GM18868 (cell line): ENCODE measurements at regions not wholly inside any gene's neighbourhood (a gene's known extent, or its start where the extent isn't known, plus 50 kb on each side); places are given as distances from the start of the nearest gene placed in this dataset.
"Not testable (repeated sequence)": the region's sequence is repeated elsewhere in the genome, so short reads cannot be mapped to it uniquely, and the experiment has no call there.

Source experiments
- ATAC-seq: cut with Tn5 transposase; IDR thresholded peaks from one replicate; pipeline ENCODE4 v1.9.1; 2021; ENCODE audit warnings: mild to moderate bottlenecking, moderate library complexity; ENCODE audit not compliant: unreplicated experiment

GRCh38 chr16:54985156-54985555 lies 54.5 kb downstream of the IRX5 start:
- ATAC-seq: no peak

- ATAC-seq: no peak
Measured at GRCh38 chr16:54985668-54986067, 55.0 kb downstream of the IRX5 start.

- ATAC-seq: no peak
Measured at GRCh38 chr16:54986409-54986808, 55.7 kb downstream of the IRX5 start.

- no peak for ATAC-seq
Measured at GRCh38 chr16:54987081-54987480, 56.4 kb downstream of the IRX5 start.

GRCh38 chr16:54991525-54991924 lies 60.9 kb downstream of the IRX5 start:
- no peak for ATAC-seq

- ATAC-seq: not testable (repeated sequence)
Measured at GRCh38 chr16:54991946-54992345, 61.3 kb downstream of the IRX5 start.

GRCh38 chr16:54993106-54993895 lies 62.6 kb downstream of the IRX5 start:
- no peak for ATAC-seq

- no peak for ATAC-seq
Measured at GRCh38 chr16:54996186-54996585, 65.5 kb downstream of the IRX5 start.

- ATAC-seq: no peak
Measured at GRCh38 chr16:54998834-54999233, 68.2 kb downstream of the IRX5 start.

- ATAC-seq: no peak
Measured at GRCh38 chr16:54999481-54999880, 68.8 kb downstream of the IRX5 start.

GRCh38 chr16:55000595-55000994 lies 69.9 kb downstream of the IRX5 start:
- no peak for ATAC-seq

- no peak for ATAC-seq
Measured at GRCh38 chr16:55001931-55002330, 71.3 kb downstream of the IRX5 start.

- no peak for ATAC-seq
Measured at GRCh38 chr16:55002419-55002818, 71.8 kb downstream of the IRX5 start.

- ATAC-seq: no peak
Measured at GRCh38 chr16:55003306-55003705, 72.6 kb downstream of the IRX5 start.

- no peak for ATAC-seq
Measured at GRCh38 chr16:55003916-55004315, 73.3 kb downstream of the IRX5 start.

GRCh38 chr16:55007504-55007903 lies 76.8 kb downstream of the IRX5 start:
- ATAC-seq: no peak

- ATAC-seq: no peak
Measured at GRCh38 chr16:55008836-55009510, 78.3 kb downstream of the IRX5 start.

- ATAC-seq: no peak
Measured at GRCh38 chr16:55009581-55009980, 78.9 kb downstream of the IRX5 start.

GRCh38 chr16:55010492-55011160 lies 80.0 kb downstream of the IRX5 start:
- ATAC-seq: no peak

GRCh38 chr16:55012362-55012761 lies 81.7 kb downstream of the IRX5 start:
- ATAC-seq: no peak

- no peak for ATAC-seq
Measured at GRCh38 chr16:55012793-55013192, 82.1 kb downstream of the IRX5 start.

- ATAC-seq: no peak
Measured at GRCh38 chr16:55014022-55014421, 83.4 kb downstream of the IRX5 start.
